HUDEP-2 (cell line): ENCODE measurements at regions not wholly inside any gene's neighbourhood (a gene's known extent, or its start where the extent isn't known, plus 50 kb on each side); places are given as distances from the start of the nearest gene placed in this dataset.
A peak's percentile ranks its signal among the peaks of the same experiment; 100 is the strongest.

Experiments
- DNase-seq, 76 experiments: peaks; one replicate each; lab custom pipeline; 2025; ENCODE audit not compliant: unreplicated experiment in 76 of 76; lab: John Stamatoyannopoulos, UW

DNA sequence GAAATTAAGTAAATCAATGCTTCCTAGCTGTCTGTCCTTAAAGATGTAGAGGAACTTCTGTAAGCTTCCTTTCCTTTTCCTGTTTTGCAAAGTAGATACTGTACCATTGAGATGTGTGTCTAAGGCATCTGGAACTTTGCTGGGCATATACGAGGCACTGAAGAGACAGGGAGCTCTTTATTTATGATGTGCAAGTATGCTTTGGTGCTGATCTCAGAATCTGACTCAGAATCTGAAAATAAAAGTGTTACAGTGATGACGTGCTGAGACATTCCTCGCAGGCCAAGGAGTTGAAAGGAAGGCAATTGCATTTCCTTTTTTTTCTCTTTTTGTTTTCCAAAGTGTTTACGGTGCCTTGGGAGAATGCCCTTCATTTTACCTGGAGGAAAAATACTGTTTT, 230.9 kb upstream of the RGPD4 start:
- no peak for DNase-seq

- DNase-seq: no peak
Observed at GRCh38 chr2:107597507-107597906, 229.2 kb upstream of the RGPD4 start.

DNA sequence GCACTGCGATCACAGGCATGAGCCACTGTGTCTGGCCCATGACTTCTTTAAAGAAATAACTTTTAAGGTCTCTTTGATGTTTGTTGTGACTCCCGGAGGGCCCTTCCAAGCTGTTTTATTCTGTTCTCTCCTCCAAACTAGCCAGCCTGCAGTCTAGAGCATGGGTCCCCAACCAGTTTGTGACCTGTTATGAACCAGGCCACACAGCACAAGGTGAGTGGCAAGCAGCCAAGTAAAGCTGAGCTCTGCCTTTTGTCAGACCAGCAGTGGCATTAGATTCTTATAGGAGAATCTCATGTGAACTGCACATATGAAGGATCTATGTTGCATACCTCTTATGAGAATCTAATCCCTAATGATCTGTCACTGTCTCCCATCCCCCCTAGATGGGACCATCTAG, 223.9 kb upstream of the RGPD4 start:
- DNase-seq: no peak

DNA sequence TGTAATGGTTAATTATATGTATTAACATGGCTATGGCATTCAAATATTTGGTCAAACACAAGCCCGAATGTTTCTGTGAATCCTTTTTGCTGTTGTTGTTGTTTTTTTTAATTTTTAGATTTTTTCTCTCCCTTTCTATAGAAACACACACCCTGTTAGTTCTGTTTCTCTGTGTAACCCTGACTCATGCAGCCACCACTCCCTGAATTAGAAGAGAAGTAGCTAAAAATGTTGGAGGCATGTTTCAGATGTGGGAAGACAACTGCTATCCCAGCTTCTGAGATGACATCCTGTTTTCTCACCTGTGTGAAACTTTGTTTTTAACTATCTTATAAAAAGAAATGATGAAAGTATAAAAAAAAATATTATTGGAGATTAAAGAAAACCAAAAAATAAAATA, 219.6 kb upstream of the RGPD4 start:
- no peak for DNase-seq

- DNase-seq: no peak
Observed at GRCh38 chr2:107607473-107607872, 219.2 kb upstream of the RGPD4 start.

DNA sequence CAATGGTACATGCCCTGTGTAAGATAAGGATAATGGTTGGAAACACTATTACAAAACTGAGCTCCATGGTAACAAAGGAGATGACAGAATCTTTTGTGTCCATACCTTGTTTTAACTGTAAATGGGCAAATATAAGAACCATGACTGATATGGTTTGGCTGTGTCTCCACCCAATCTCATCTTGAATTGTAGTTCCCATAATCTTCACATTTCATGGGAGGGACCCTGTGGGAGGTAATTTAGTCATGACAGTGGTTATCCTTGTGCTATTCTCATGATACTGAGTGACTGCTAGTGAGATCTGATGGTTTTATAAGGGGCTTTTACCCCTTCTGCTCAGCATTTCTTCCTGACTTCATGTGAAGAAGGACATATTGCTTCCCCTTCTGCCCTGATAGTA, 211.7 kb upstream of the RGPD4 start:
- DNase-seq: peak in 1 of 76 experiments; percentile 3

DNA sequence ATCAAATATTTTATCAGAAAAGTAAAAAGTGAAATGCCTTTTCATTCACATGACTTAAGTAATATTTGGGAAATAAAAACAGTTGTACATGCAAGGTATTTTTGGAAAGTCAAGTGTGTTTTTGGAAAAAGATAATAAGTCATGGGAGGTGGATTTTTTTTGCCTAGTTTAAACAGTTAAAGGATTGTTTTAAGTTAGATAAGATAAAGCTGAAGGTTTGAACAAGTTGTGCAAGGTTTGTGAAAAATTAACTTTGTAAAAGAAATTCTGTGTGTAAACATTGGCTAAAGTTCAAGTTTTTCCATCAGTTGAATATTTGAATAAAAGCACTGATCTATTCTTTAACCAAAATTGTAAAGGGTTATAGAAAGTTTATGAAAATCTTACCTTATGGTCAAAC, 207.9 kb upstream of the RGPD4 start:
- DNase-seq: no peak

GRCh38 chr2:107621186-107622165, 205.2 kb upstream of the RGPD4 start:
- peak in 22 of 76 experiments; percentile 4 to 66 (median 18) for DNase-seq

DNA sequence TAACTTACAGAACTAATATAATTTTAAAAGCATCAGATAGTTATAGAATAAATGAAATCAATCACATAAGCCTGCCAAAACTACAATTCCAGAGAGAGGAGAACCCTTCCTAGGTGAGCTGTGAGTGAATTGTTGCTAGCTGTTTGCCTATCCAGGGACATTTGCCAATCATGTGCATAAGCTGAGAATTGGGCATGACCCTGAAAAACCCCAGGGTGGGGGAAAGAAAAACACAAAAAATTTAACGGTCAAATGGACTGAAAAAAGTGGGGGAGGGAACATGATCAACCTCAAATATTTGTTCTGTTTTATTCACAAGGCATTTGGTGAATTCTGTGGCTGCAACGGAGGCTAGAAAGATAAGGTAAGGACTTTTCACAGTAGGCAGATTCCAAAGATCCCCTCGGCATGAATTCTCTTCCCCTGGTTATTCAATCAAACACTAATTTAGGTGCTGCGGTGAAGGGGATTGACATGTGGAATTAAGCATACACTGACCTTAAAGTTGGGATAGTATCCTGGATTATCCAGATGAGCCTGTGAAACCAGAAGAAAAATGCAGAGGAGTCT, 203.9 kb upstream of the RGPD4 start:
- no peak for DNase-seq

GRCh38 chr2:107625982-107626381, 200.7 kb upstream of the RGPD4 start:
- no peak for DNase-seq

GRCh38 chr2:107627164-107627563, 199.5 kb upstream of the RGPD4 start:
- no peak for DNase-seq

GRCh38 chr2:107627926-107628325, 198.8 kb upstream of the RGPD4 start:
- no peak for DNase-seq

GRCh38 chr2:107633580-107634147, 193.0 kb upstream of the RGPD4 start:
- peak in 8 of 76 experiments; percentile 1 to 41 (median 12) for DNase-seq

GRCh38 chr2:107634172-107634571, 192.5 kb upstream of the RGPD4 start:
- no peak for DNase-seq

DNA sequence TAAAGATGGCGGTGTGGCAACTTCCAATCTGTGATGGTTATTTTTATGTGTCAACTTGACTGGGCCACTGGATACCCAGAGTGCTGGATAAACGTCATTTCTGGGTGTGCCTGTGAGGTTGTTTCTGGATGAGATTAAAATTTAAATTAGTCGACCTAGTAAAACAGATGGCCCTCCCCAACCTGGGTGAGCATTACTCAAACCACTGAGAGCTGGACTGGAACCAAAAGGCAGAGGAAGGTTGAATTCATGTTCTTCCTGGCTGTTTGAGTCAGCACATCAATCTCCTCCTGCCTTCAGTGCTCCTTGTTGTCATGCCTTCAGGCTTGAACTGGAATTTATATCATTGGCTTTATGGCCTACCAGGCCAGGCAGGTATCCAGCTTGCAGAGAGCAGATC, 190.8 kb upstream of the RGPD4 start:
- DNase-seq: peak in 2 of 76 experiments; percentile 6 to 7

GRCh38 chr2:107645586-107645985, 181.1 kb upstream of the RGPD4 start:
- no peak for DNase-seq

GRCh38 chr2:107648781-107649404, 177.8 kb upstream of the RGPD4 start:
- peak in 21 of 76 experiments; percentile 2 to 28 (median 8) for DNase-seq

GRCh38 chr2:107657049-107657448, 169.6 kb upstream of the RGPD4 start:
- no peak for DNase-seq

DNA sequence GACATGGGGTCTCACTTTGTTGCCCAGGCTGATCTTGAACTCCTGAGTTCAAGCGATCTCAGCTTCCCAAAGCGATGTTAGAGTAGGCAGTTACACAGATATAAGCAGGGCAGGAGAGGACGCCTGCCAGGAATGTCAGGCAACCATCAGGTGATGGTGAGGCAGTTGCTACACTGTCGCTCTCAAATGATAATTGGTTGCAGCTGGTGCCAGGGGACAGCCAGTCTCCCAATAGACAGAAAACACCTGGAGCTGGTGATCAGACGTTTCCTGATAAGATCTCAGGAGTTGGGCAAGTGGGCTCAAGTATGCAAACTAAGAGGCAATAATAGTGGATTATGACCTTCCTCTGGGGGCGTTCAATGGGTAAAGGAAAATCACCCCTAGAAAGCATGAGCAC, 163.1 kb upstream of the RGPD4 start:
- no peak for DNase-seq

GRCh38 chr2:107669335-107669734, 157.4 kb upstream of the RGPD4 start:
- DNase-seq: no peak

DNA sequence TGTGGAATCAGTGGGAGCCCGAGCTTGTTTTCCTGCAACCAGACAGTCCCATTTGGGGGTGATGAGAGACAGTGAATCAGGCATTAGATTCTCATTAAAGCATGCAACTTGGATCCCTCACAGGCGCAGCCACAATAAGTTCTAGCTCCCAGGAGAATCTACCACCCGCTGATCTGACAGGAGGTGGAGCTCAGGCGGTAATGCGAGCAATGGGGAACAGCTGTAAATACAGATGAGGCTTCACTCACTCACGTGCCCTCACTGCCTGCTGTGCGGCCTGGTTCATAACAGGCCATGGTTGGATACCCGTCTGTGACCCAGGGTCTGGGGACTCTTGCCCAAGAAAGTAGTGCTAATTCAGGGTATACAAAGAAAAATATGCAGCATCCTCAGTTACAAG, 144.8 kb upstream of the RGPD4 start:
- no peak for DNase-seq
